ENCODE measurements at regions not wholly inside any gene's neighbourhood (a gene's known extent, or its start where the extent isn't known, plus 50 kb on each side); places are given as distances from the start of the nearest gene placed in this dataset.

DNA sequence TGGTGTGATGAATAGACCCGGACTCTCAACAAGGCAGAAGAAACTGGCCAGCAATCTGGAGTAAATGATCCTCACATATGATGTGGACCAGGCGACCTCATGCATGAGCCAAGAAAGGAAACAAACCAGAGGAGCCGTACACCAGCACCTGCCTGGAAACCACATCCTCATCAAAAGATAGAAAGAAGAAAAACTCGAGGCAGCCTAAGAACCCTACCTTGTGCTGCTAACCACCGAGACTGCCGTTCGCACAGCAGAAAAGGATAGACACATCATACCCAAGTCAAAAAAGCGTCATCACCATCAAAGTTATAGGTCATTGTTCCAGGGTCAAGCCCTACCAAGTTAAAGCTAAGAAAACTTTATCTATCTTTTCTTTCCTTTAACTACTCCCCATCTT, 66.7 kb downstream of the RESF1 start:
- ChIA-PET CTCF (interaction anchor here (1.2 kb wide), 1 partner anchor 35 kb away, joined by 3 read pairs; no protein-coding TSS in a partner anchor), POLR2A (no interaction called here)
- TF ChIP-seq, protein P1, sequence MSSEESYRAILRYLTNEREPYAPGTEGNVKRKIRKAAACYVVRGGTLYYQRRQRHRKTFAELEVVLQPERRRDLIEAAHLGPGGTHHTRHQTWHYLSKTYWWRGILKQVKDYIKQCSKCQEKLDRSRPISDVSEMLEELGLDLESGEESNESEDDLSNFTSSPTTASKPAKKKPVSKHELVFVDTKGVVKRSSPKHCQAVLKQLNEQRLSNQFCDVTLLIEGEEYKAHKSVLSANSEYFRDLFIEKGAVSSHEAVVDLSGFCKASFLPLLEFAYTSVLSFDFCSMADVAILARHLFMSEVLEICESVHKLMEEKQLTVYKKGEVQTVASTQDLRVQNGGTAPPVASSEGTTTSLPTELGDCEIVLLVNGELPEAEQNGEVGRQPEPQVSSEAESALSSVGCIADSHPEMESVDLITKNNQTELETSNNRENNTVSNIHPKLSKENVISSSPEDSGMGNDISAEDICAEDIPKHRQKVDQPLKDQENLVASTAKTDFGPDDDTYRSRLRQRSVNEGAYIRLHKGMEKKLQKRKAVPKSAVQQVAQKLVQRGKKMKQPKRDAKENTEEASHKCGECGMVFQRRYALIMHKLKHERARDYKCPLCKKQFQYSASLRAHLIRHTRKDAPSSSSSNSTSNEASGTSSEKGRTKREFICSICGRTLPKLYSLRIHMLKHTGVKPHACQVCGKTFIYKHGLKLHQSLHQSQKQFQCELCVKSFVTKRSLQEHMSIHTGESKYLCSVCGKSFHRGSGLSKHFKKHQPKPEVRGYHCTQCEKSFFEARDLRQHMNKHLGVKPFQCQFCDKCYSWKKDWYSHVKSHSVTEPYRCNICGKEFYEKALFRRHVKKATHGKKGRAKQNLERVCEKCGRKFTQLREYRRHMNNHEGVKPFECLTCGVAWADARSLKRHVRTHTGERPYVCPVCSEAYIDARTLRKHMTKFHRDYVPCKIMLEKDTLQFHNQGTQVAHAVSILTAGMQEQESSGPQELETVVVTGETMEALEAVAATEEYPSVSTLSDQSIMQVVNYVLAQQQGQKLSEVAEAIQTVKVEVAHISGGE (tag by site-specific recombination; conservative IDR thresholded peaks at IDR 0.05; ENCODE audit: low read depth) = no peak
- no peaks in the 10 kb centered on the region for H3K4me1 ChIP-seq (ENCODE audit: control insufficient read depth, insufficient read depth, low read length)
- H3K27ac ChIP-seq (ENCODE audit: extremely low read depth, low read depth, low read length) = no peak overlapping the region
- H3K9me3 ChIP-seq (ENCODE audit: control insufficient read depth, insufficient read depth, low read depth, low read length) = no peaks in the 10 kb centered on the region
- no peaks in the 10 kb centered on the region for H3K36me3 ChIP-seq (ENCODE audit: control insufficient read depth in 2 of 2, insufficient read depth in 1 of 2, low read length in 2 of 2)
- no peak overlapping the region for H3K4me3 ChIP-seq (ENCODE audit: low read depth, low read length)

DNA sequence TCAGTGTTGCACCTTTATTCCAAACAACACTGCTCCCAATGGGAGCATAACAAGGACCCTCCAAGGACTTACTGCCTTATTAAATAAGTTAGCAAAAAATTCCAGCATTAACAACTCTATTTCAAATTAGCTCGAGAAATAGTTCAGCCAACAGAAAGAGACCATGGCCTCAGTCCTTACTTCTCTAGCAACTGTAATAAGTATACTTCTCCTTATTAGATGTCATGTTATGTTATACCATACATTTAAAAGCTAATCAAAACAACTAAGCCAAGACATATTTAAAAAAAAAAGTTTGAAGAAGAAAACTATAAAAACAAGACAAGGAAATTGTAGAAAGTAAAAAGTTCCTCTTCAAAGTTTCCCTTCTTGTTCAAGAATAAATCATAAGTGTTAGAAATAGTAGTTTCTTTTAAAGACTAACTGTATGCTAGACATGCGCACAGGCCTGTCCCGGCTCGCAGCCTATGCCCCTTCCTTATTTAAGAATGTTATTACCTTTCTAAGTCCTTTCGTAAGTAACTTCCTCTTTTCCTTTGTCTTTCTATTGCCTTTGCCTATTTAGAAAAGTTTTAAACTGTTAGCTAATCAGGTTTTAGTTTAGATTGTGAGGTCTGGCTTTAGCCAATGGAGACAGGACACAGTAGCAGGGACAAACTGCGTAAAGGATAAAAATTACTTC, 68.6 kb downstream of the RESF1 start:
- Histone ChIP-seq H3K36me3 (ENCODE audit: control insufficient read depth in 2 of 2, insufficient read depth in 1 of 2, low read length in 2 of 2) (no peaks in the 10 kb centered on the region), H3K4me1 (ENCODE audit: control insufficient read depth, insufficient read depth, low read length) (no peaks in the 10 kb centered on the region), H3K4me3 (ENCODE audit: low read depth, low read length) (no peak overlapping the region), H3K27ac (ENCODE audit: extremely low read depth, low read depth, low read length) (no peak overlapping the region), H3K9me3 (ENCODE audit: control insufficient read depth, insufficient read depth, low read depth, low read length) (no peaks in the 10 kb centered on the region)
- POLR2A ChIA-PET = no interaction called here
- no peak for TF ChIP-seq MYNN (tag by site-specific recombination; IDR thresholded peaks at IDR 0.05; ENCODE audit: borderline replicate concordance)
- no peak for TF ChIP-seq ZNF473 (tag by site-specific recombination; IDR thresholded peaks at IDR 0.05)
- TF ChIP-seq ZNF221 (tag by site-specific recombination; IDR thresholded peaks at IDR 0.05; ENCODE audit: borderline replicate concordance) = no peak
- no peak for TF ChIP-seq ZNF488 (tag by site-specific recombination; IDR thresholded peaks at IDR 0.05)
- CTCF ChIA-PET = no interaction called here

DNA sequence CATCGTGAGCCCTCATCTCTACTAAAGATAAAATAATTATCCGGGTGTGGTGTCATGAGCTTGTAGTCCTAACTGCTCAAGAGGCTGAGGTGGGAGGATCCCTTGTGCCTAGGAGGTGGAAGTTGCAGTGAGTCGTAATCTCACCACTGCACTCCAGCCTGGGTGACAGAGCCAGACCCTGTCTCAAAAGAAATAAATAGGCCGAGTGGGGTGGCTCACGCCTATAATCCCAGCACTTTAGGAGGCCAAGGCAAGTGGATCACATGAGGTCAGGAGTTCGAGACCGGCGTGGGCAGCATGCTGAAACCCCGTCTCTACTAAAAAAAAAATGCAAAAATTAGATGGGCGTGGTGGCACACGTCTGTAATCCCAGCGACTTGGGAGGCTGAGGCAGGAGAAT, 70.9 kb downstream of the RESF1 start:
- Histone ChIP-seq H3K27ac (ENCODE audit: extremely low read depth, low read depth, low read length) (no peak overlapping the region), H3K36me3 (ENCODE audit: control insufficient read depth in 2 of 2, insufficient read depth in 1 of 2, low read length in 2 of 2) (no peaks in the 10 kb centered on the region), H3K4me1 (ENCODE audit: control insufficient read depth, insufficient read depth, low read length) (peaks cover 5% of the 10 kb centered on the region), H3K9me3 (ENCODE audit: control insufficient read depth, insufficient read depth, low read depth, low read length) (no peaks in the 10 kb centered on the region), H3K4me3 (ENCODE audit: low read depth, low read length) (no peak overlapping the region)
- POLR2A ChIA-PET = no interaction called here
- CTCF ChIA-PET = interaction anchor here (0.7 kb wide), 1 partner anchor 39 kb away, joined by 3 read pairs; no protein-coding TSS in a partner anchor
- TF ChIP-seq ZNF48 (tag by site-specific recombination; IDR thresholded peaks at IDR 0.05) (no peak), BCL6B (tag by site-specific recombination; IDR thresholded peaks at IDR 0.05) (no peak), HOXC10 (CRISPR knock-in tag; IDR thresholded peaks at IDR 0.05) (no peak), ZSCAN30 (tag by site-specific recombination; IDR thresholded peaks at IDR 0.05) (no peak), ZNF548 (tag by site-specific recombination; IDR thresholded peaks at IDR 0.05) (no peak), ZNF175 (tag by site-specific recombination; IDR thresholded peaks at IDR 0.05) (no peak), ZNF530 (tag by site-specific recombination; IDR thresholded peaks at IDR 0.05; ENCODE audit: low read depth) (no peak), EGR2 (tag by site-specific recombination; IDR thresholded peaks at IDR 0.05; ENCODE audit: low read depth) (no peak)
- TF ChIP-seq, protein P2, sequence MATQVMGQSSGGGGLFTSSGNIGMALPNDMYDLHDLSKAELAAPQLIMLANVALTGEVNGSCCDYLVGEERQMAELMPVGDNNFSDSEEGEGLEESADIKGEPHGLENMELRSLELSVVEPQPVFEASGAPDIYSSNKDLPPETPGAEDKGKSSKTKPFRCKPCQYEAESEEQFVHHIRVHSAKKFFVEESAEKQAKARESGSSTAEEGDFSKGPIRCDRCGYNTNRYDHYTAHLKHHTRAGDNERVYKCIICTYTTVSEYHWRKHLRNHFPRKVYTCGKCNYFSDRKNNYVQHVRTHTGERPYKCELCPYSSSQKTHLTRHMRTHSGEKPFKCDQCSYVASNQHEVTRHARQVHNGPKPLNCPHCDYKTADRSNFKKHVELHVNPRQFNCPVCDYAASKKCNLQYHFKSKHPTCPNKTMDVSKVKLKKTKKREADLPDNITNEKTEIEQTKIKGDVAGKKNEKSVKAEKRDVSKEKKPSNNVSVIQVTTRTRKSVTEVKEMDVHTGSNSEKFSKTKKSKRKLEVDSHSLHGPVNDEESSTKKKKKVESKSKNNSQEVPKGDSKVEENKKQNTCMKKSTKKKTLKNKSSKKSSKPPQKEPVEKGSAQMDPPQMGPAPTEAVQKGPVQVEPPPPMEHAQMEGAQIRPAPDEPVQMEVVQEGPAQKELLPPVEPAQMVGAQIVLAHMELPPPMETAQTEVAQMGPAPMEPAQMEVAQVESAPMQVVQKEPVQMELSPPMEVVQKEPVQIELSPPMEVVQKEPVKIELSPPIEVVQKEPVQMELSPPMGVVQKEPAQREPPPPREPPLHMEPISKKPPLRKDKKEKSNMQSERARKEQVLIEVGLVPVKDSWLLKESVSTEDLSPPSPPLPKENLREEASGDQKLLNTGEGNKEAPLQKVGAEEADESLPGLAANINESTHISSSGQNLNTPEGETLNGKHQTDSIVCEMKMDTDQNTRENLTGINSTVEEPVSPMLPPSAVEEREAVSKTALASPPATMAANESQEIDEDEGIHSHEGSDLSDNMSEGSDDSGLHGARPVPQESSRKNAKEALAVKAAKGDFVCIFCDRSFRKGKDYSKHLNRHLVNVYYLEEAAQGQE (tag by site-specific recombination; IDR thresholded peaks at IDR 0.05) = no peak
- TF ChIP-seq, protein P1 (tag by site-specific recombination; conservative IDR thresholded peaks at IDR 0.05; ENCODE audit: low read depth) = no peak

All from HEK293 (cell line).